RWPE1 (cell line): ENCODE measurements at regions not wholly inside any gene's neighbourhood (a gene's known extent, or its start where the extent isn't known, plus 50 kb on each side); places are given as distances from the start of the nearest gene placed in this dataset.

Experiments
- CTCF ChIA-PET: fragments of 350-600 bp; sonication (Branson Sonifier 250); formaldehyde crosslinking; extraction: SDS; loops from one replicate; lab custom pipeline; 2021; lab: Yijun Ruan, JAX
- POLR2A ChIA-PET: fragments of 400-600 bp; formaldehyde crosslinking; extraction: SDS; loops from one replicate; lab custom pipeline; 2020; ENCODE audit warnings: antibody characterized with exemption; ENCODE audit not compliant: low non-redundant PET; lab: Yijun Ruan, JAX
- DNase-seq: peaks from one replicate; pipeline ENCODE4 v3.0.0; 2012; ENCODE audit warnings: low spot score
- H3K27ac ChIP-seq: fragments of 450-650 bp; 2 replicates; pipeline ENCODE4 v1.5.1; 2017
- CTCF ChIP-seq: fragments of 450-650 bp; conservative IDR thresholded peaks from 2 replicates; pipeline ENCODE4 v1.5.1; 2017; ENCODE audit warnings: low read depth, mild to moderate bottlenecking

GRCh38 chr2:19801367-19802080, 100.3 kb downstream of the TTC32 start:
- no peak for TF ChIP-seq CTCF
- peak overlapping the region; percentile 81 for H3K27ac ChIP-seq
- CTCF ChIA-PET = no interaction called here
- DNase-seq = peak; percentile 93
- POLR2A ChIA-PET = no interaction called here

DNA sequence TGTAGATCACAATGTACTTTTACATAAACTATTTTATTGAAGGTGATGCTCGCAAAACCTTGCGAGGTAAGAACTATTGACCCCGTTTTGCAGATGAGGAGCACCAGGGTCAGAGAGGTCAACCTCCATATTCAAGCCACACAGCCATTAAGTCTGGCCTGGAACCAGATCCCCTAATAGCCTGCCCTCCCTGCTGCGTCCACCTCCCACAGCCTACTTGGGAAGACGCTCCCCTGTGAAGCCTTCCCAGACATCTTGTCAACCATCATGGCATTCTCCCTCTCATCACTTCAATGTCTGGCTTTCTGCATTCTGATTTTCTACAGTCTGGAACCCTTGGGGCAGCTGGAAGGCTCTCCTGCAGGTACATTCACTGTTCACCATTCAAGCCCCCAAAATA, 101.0 kb downstream of the TTC32 start:
- DNase-seq = no peak
- no peak for TF ChIP-seq CTCF
- POLR2A ChIA-PET = no interaction called here
- CTCF ChIA-PET = interaction anchor here (0.6 kb wide), 1 partner anchor 13 kb away, joined by 3 read pairs; no protein-coding TSS in a partner anchor
- peak overlapping the region; percentile 81 for H3K27ac ChIP-seq

DNA sequence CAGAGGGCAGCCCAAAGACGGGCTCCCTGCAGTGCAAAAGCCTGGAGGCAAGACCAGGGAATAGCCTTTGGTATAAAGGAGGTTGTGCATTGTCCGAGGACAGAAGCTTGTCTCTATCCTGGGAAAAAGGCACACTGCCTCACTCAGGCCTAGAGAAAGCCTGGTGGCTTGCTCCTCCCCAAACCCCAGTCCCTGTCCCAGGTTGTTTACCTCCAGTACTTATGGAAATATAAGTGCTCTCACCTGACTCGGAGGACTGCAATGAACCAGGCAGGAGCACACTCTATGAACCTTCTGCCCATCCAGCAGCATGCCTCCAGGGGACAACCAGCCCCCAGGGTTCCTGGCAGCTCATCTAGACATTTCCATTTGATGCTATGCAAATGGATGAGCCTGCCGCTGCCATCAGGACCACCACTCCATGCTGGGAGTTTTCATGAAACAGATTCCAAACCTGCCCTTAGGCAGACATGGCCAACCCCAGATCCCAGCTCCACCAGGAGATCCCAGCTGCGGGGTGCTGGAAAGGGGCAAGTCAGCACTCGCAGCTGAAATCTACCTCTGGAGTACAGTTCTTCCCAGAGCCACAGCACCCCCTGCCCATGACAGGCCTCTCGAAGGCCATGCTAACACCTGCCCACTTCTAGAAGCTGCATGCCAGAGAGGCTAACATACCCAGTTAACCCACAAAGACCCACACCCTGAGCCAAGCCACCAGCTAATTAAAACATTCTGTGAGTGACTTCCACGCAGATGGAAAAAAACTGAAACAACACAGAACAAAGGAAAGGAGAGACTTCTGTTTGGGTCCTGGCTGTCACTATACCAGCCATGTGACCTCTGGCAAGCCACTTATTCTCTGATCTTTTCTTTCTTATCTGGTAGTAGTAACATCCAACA, 101.7 kb downstream of the TTC32 start:
- ChIA-PET CTCF (interaction anchor here (0.6 kb wide), 1 partner anchor 13 kb away, joined by 3 read pairs; no protein-coding TSS in a partner anchor), POLR2A (no interaction called here)
- peak; percentile 41 for DNase-seq
- no peak for TF ChIP-seq CTCF
- peak overlapping the region; percentile 81 for H3K27ac ChIP-seq

DNA sequence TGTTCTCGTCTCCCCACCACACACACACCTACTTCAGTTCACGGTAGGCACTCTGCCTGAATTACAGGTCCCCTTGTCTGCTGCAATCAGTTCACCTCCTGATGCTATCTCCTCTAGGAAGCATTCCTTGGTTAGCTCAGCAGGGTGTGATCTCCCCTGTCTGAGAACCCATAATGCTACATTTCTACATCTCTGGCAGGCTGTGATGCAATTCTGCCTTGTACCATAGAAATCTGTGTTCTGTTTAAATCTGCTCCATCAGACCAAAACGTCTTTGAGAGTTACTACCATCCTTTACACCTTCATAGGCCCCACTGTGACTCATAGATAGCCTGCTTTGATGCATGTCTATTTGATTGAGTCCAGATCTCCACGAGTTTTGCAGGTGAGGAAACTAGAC, 103.9 kb downstream of the TTC32 start:
- ChIA-PET CTCF (no interaction called here), POLR2A (no interaction called here)
- H3K27ac ChIP-seq = peak overlapping the region; percentile 54
- no peak for DNase-seq
- no peak for TF ChIP-seq CTCF

DNA sequence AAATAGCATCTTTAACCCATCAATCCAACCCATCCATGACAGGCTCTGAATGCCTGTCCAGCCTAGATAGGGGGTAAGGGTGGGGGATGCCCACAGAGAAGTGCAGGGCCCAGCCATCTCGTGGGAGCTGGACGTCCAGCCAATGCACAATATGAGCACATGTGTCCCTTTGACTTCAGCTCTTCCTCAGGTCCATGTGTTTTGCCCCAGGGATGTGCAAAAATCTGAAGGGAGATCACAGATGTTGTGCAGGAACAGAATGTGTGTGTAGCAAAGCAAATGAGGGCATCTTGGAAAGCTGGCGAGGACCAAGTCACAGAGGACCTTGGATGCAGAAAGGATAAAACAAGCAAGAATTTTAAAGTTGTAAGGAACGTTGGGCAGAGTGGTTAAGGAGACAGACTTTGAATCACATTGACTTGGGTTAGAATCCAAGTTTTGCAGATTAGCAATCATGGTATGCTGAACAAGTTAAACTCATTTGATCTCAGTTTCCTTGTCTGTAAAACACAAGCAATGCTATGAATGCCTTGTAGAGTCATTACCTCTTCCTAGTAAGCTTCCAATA, 104.5 kb downstream of the TTC32 start:
- no peak for TF ChIP-seq CTCF
- DNase-seq = no peak
- ChIA-PET CTCF (no interaction called here), POLR2A (no interaction called here)
- peak overlapping the region; percentile 87 for H3K27ac ChIP-seq

- peak overlapping the region; percentile 95 for H3K27ac ChIP-seq
- POLR2A ChIA-PET = no interaction called here
- no peak for TF ChIP-seq CTCF
- DNase-seq = peak; percentile 96
- CTCF ChIA-PET = interaction anchor here (0.7 kb wide), 2 partner anchors 90 to 142 kb away, joined by 3 read pairs; no protein-coding TSS in a partner anchor
Measured at GRCh38 chr2:19796035-19796695, 105.6 kb downstream of the TTC32 start.
